ENCODE measurements at regions not wholly inside any gene's neighbourhood (a gene's known extent, or its start where the extent isn't known, plus 50 kb on each side); places are given as distances from the start of the nearest gene placed in this dataset.

DNA sequence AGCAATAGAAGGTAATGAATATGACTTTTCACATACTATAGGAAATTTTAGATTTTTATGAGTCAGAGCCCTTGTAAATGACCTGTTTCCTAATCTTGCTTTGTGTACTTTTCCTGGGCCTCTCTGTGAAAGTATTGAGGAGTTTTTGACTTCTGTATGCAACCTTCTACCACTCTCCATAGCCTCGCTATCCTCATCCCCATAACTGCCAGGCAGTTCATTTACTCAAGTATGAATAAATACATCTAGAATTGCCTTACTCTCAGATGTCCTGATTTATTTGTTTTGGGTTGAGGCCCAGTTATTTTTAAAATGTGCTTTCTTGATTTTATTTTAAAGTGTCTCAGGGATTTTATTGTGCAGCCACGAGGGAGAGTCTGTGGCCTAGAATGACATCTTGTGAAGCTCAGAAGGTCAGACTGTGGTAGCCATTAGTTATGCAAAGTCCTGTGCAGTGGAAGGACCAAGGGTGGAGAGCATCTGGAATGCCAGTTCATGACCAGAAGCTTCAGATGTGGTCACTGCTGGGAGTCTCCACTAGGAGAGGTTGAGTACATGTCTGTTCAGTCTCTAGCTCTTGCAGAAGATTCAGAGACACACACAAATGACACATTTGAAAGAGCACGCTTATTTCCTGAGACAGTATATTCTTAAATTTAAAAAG lies 346.2 kb upstream of the IMPG1 start:
- TF ChIP-seq POU2F2 (IDR thresholded peaks at IDR 0.05; ENCODE audit: low read depth, low read length) (no peak), POLR2A (IDR thresholded peaks at IDR 0.05; ENCODE audit: low read depth, low read length) (no peak), POLR2AphosphoS5 (IDR thresholded peaks at IDR 0.05; ENCODE audit: low read depth, low read length) (no peak)

Measured in GM12891 (cell line).